Stimulated activated CD8-positive, alpha-beta memory T cell treated with anti-CD3 and anti-CD28 coated beads, Interleukin-15, amount 100 ng/mL, for 4 hours (primary cell): ENCODE measurements at regions not wholly inside any gene's neighbourhood (a gene's known extent, or its start where the extent isn't known, plus 50 kb on each side); places are given as distances from the start of the nearest gene placed in this dataset.

Experiments used
- DNase-seq, 2 donors: peaks; one replicate each; pipeline ENCODE4 v3.0.0-alpha.2; 2020; ENCODE audit warnings: low read depth in 2 of 2

DNA sequence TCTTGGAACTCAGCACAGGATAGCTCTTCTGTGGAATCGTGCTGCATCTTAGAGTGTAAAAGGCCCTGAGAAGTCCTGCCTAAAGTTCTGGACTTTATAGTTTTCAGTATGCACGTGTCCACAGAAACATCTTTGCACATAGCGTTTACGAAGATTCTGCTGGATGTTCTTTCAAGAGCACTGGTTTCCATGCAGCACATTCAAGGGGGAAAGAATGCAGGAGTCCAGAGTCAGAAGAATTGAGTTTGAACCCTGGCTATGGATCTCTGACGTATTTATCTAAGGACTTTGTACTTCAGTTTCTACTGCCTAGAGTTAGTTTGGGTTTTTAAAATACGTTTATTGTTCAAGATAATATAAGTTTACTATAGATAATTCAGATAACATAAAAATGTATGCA, 282.8 kb upstream of the ZMIZ1 start:
- DNase-seq = no peak

DNA sequence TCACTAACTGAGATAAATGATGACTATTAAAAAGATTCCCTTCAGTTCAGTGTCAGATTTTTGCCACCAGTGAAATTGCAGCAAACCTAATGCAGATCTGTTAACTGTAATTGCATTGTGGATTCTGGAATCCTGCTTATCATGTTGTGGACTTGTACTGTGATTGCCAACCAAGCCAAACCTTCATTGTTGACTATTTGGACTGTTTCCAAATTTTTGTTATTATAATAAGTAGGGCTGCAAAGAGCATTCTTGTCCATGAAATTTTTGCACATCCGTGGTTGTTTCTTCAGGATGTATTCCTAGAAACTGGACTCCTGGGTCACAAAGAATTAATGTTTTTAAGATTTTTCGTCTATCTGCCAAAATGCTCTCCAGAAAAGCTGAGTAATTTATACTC, 281.6 kb upstream of the ZMIZ1 start:
- DNase-seq = no peak

DNA sequence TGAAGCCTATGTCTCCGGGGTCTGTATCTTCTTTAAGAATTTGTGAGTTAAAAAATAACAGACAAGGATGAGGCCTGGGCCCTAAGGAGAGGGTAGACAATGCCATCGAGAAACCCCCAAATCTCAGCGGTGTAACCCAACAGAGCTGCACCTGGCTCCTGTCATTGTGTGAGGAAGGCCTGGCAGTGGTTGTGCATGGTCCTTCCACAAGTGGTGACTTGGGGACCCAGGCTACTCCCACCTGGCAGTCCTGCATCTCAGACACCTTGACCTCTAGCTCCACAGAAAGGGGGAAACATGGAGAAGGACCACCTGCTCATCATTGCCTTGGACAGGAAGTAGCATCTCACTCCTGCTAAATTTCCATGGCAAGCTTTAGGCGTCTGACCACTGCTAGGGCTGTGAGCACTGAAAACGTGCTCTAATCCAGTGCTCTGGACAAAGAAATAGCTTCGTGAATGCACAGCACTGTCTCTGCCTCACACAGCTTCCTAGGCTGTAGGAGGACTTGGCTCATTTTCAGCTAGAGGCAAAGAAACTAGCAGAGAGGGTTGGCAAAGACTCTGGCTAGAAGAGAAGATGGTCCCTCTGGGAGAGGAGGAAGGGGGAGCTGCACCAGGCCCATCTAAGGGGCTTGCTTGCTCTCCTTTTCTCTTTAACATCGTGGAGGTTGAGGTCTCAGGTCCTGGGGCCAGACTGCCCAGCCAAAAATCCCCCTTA, 273.9 kb upstream of the ZMIZ1 start:
- DNase-seq = no peak

DNA sequence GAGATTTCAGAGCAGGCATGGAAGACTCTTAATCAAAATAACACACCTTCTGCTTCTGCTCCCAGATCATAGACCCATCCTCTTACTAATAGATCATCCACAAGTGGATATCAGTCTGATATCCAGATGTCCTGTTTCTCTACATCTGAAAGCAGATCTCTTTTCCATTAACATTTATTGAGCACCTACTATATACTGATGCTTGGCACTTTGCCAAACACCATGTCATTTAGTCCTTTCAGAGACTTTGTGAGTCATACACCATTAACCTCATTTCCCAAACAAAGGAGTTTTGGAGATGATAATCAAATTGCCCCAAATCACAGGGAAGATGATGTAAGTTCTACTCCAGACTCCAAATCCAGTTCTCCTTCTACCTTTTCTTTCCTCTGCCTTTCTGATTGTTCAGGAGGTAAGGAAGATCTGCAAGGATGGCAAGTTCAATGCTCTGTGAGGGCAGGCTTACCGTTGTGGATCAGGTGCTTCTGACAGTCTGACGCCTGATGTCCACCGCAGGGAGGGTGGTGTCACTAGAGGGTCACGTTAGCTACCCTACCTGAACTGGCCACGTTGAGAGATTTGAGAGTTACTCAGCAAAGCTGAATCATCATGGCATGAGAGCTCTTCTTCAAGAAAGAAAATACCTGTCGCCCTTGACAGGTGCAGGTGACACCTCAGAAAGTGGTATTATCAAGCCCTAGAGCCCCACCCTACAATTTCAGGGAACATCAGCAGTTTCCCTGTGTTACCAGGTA, 269.6 kb upstream of the ZMIZ1 start:
- DNase-seq = no peak

DNA sequence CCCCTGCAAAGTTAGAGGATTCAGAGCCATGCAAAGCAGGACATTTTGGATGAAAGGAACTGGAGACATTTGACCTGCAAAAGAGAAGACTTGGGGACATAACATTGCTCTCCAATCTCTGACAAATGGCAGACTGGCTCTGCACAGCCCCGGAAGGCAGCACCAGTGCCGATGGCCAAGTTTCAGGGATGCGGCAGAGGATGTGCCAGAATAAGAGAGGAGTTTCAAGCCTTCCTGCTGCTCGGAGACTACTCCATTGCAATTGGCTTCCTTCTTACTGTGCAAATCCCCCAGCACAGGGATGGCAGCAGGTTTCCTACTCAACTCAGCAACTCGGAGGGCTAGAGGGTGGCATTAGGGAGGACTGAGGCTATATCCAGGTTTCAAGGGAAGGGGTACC, 268.8 kb upstream of the ZMIZ1 start:
- no peak for DNase-seq

DNA sequence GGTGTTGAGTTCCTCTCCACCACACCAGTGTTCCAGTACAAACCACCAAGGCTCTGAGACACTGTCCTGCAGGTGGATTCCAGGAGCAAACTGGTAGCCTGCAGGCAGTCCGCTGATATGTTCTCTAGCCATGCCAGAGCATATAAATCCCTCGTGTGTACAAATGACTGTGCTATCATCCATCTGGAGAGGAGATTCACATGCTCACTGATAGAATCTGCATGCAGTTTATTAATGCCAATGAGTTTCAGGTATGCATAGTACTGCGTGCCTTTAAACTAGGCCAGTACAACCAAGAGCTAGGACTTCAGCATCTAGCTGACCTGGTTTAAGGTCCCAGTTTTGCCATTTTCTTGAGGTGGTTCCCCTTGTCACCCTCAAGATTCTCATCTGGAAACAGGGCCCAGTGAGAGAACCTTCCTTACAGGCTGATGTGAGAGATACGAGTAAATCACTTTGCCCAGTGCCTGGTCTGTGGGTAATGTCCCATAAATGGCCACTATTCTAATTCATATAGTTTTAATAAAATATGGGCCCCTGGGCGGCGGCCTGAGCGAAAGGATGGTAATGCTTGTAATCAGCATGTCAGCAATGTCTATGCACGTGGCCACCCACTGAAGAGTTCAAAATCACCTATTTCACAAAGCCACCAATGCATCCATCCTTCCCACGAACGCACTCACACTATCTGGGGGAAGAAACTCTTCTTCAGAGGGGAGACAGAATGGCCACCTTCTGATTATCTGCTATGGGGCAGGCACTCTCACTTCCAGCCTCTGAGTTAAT, 268.0 kb upstream of the ZMIZ1 start:
- DNase-seq = no peak

DNA sequence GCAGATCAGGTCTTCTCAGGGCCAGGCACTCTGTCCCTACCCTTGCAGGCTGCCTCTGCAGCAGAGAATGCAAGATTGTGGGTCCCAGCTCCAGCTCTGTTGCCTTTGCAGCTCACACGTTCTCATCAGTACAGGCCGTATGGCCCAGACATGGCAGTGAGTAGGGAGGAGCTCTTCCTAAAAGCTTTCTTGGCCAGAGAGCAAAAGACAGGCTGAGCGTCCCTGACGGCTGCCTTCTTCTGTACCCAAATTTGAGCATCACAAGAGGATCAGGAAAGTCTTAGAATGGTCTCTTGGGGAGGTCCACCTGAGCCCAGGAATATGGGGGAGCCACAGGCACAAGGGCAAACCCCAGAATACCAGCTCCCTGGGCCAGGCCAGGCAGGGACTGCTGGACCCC, 266.3 kb upstream of the ZMIZ1 start:
- no peak for DNase-seq

DNA sequence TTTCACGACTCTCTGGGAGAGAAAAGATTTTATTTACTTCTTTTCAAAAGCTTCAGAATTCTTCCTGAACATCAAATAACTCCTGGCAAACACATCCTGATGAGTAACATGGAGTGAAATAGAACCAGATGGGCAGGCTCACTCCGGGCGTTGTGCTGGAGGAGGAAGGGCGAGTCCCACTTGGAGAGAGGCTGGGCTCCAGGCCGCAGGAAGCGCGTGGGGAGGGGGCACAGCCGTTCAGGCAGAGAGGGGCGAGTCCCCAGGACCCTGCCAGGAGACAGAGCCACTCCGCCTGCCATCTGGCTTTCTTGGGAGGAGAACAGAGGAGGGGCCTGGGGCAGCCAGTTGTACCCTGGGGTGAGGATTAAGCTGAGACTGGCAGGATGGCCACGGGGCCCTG, 265.9 kb upstream of the ZMIZ1 start:
- no peak for DNase-seq

DNA sequence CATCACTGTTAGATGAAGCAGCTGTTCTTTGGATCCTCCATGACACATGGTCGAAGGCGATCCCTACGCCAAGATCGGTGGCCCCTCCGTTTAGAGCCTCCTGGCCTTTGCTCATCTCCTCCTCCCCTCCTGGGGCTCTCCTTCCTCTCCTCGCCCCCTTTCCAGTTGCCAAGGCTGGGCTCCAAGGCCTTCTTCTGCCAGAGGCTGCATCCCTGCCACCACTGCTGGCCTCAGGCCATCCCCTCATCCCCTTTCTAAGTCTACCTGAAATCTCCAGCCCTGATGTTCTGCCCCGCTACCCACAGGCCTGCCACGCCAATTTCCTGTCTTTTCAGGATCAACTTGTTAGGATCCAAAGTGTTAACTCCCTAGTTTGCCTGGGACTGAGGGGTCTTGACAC, 265.1 kb upstream of the ZMIZ1 start:
- DNase-seq = no peak

DNA sequence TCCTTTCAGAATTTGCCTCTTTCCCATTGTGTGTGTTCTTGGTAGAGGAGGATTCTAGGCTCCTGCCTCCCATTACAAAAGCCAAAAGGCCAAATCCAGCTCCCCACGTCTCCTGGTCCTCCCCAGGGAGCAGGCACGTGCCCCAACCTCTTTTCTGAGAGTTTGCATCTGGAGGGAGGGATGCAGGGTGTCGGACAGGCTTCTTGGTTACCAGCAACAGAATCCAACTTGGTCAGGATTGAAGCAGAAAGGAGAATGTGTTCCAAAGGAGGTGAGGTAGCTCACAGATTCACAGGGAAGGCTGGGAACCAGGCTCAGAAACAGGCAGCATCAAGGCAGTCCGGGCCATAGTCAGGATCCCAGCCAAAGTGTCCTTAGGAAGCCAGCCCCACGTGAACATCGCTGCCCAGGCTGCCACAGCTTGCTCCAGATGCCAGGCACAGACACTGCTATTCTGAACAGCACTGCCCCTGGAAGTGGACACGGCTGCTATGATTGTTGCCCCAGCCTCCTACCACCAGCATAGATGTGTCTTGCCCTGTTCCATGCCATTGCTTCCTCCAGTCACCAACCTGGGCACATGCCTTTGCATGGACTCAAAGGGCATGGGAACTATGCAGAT, 264.2 kb upstream of the ZMIZ1 start:
- DNase-seq = no peak

DNA sequence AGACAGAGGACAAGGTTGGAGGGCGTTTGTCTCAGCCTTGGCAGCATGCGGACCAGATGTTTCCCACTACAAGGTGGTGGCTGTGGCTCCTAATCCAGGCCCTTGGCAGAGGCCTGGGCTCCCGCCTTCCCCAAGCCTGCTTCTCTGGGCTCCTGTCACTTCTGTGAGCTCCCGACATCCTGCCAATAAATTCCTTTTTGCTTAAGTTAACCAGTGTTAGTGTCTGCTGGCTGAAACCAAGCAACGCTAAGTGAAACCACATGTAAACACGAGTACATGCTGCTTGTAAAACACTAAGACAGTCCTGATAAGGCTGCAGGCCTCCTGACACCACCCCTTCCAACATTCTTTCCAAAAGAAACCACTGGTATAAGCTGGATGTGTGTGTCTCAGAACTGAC, 263.6 kb upstream of the ZMIZ1 start:
- DNase-seq = no peak

DNA sequence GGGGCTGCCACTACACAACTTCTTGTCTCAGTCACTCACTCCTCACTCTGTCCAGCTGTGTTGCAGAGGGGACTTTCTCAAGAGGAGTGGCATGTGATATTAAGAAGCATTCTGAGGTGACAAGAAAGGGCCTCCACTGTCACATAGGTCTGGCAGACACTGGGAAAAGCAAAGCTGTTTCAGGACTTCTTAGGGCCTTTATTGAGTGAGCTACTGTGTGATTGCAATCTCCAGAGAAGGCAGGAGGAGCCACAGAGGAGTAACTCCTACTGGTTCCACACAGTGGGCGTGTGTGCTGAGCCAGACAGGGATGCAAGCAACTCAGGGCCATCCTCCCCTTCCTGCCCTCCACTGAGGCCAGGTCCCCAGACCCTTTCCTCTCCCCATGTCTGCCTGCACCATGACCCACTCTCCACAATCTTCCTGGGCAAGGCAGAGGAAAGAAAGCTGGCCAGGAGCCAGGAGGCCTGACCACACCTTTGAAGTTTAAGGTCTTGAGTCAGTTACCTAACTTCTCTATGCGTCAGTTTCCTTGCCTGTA, 262.0 kb upstream of the ZMIZ1 start:
- DNase-seq = no peak

DNA sequence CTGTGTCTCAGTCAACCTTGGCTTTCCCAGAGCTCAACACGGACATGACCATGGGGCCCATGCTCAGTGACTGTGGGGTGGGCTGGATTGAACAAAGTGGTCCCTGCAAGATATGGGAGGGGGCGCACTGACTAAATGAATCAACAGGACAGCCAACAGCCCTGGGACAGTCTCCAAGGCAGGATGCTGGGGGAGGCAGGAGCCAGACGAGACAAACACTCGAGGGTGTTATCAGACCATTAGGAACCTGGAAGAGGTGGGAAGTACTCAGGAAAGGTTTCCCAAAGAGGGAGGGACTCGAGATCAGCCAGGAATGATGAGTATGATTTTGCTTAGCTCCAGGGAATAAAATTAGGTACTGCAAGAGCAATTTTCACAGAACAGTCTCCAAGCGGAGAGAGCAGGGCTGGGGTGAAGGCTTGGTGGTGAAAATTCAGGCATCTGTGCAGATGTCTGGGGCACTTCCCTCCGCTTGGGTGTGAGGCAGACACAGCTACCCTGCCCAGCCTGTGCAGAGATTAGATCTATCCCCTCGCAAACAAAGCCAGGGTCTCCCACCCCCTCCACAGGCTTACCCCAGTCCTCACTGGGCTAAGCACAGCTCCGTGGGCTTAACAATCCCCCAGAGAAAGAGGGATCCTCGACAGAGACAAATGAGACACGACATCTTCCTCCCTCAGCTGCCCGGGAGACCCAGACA, 261.1 kb upstream of the ZMIZ1 start:
- no peak for DNase-seq

DNA sequence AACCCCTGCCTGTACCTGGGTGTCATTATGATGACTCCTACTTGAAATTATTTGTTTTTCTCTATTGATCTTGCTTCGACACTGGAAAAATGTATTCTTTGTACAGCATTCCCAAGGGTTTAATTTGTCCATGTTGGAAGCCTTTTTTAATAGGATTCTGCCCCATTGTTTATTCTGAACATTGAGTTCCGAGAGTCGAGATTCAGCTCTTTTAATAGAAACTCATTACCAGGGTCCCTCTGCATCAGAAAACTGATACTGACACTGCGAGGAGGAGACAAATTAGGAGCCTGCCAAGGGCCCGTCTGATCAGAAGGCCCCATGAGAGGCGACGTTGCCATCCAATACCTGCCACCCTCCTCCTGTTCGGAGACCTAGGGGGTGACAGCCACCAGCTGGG, 260.5 kb upstream of the ZMIZ1 start:
- no peak for DNase-seq

DNA sequence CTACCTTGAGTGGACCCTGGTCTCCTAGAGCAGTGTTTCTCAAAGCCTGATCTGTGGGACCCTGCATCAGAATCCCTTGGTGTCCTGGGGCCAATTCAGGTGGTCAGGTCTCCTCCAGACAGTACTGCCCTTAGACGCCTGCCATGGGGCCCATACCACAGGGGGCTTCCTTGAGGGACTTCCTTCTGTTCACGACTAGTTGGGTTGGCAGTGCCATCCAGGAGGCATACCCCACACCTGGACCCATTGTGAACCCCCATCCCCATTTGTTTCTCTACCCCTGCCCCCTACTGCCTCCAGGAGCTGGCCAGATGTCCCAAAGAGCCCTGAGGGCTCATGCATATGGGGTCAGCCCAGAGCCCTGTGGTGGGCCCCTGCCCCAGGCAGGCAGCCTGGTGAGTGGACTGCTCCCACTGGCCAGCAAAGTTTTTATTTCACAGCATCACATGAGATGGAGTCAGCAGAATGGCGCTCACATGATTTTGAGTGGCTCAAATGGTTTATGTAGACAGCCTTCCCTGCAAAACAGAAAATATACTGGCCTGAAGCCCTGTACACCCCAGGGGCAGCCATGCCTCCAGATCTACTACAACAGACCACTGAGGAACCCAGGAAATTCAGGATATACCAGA, 259.9 kb upstream of the ZMIZ1 start:
- no peak for DNase-seq

DNA sequence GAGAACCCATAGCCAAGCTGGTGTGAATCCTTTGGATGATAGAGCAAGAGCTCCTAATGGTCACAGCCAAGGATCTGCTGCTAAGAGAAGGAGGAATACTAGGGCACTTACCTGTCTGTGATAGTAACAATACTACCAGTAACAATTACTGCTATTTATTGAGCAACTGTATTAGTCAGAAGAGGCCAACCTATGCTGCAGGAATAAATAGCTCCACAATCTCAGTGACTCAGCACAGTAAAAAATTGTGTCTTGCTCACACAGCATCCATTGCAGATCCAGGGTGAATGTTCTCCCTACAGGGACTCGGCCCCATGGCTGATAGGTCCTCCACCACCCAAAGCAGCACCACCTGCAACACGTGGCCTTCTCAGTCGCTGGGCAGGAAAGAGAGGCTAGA, 257.6 kb upstream of the ZMIZ1 start:
- DNase-seq = no peak

DNA sequence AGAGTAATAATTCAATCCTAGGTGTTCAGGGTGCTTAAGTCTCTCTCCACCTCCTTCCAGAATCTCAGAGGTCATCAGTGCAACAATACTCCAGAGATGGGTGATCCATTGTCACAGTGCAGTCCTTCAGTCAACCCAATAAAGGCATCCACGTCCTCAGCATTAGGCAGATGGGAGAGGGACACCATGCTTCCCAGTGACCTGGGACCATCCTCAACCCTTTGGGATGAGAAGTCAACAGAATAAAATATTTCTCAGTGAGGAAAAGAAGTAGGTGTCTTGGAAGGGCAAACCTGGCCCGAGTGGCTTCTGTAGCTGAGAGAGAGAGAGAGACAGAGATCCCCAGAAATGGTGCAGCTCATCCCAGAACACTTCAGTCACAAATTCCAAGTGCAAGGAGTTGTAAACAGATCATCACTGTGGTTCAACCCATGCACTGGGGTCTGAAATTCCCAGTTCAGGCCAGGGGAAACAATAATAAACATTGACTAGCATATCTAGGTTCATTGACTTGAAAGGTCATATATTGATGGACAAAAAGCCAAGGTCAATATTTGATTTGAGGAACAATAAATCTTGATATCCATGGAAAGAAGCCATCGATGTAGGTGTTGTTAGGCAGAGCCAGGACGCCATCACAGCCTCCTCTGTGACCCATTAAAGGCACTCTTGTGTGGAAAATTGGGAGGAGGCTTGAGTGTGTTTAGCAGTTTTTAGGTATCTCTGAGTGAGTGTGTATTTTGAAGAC, 256.0 kb upstream of the ZMIZ1 start:
- DNase-seq = no peak

DNA sequence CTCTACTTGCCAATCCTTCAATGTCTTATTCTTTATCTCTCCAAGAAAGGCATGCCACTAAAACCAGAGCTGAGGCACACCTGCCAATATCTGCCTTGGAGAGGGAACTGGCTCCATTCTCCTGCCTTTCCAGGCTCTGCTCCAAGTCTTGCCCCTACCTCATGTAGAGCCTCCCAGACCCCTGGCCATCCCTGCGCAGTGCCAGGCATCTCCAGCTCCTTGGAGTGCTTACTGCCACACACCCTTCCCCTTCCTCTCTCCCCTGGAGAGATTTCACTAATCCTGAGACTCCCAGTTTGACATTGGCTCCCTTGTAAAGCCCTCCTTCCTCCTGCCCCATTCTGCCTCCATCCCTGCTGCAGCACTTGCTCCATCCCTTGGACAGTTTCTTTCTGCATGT, 255.2 kb upstream of the ZMIZ1 start:
- DNase-seq = no peak

DNA sequence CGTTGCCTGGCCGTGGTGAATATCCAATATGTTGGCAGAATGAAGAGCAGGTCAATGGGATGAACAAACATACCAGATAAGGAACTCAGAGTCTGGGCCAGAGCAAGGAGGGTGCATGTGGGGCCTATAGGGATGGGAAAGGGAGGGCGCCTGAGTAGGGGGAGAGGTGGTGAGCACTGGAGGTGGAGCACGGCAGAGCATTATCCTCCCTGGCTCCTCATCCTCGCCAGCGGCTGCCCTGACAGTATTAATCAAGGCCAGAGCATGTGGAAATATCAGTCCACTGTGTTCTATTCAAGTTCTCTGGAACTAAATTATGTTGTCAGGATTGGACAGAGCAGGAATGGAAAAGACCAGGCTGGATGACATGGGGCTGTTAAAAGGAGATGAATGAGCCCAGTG, 254.8 kb upstream of the ZMIZ1 start:
- no peak for DNase-seq

DNA sequence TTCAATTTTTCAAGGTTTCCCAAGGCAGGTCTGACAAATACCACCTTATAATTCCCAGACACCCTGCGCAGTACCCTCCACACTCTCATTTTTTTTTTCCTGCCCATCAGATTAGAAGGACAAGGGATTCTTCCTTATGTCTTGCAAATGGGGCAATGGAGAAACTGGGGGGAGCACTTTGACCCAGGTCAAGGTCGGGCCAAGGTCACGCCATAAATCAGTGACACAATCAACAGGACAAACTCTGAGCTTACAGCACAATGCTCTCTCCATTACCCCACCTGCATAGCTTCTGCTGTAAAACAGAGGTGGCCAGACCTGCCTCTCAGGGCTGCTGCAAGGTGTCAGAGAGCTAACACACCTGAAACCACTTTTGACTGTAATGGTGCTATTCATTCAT, 254.4 kb upstream of the ZMIZ1 start:
- no peak for DNase-seq
